ENCODE measurements at regions not wholly inside any gene's neighbourhood (a gene's known extent, or its start where the extent isn't known, plus 50 kb on each side); places are given as distances from the start of the nearest gene placed in this dataset.
"Not testable (repeated sequence)": the region's sequence is repeated elsewhere in the genome, so short reads cannot be mapped to it uniquely, and the experiment has no call there.

GRCh38 chr11:126149759-126150625, 61.5 kb downstream of the RPUSD4 start:
- DNase-seq (ENCODE audit: low spot score): no peak

GRCh38 chr11:126148317-126148716, 63.1 kb downstream of the RPUSD4 start:
- DNase-seq (ENCODE audit: low spot score): no peak

- no peak for DNase-seq (ENCODE audit: low spot score)
Observed at GRCh38 chr11:126147208-126148111, 64.0 kb downstream of the RPUSD4 start.

- no peak for DNase-seq (ENCODE audit: low spot score)
Observed at GRCh38 chr11:126146454-126147192, 64.8 kb downstream of the RPUSD4 start.

- DNase-seq (ENCODE audit: low spot score): no peak
Observed at GRCh38 chr11:126145954-126146353, 65.5 kb downstream of the RPUSD4 start.

GRCh38 chr11:126143491-126143890, 68.0 kb downstream of the RPUSD4 start:
- DNase-seq (ENCODE audit: low spot score): not testable (repeated sequence)

GRCh38 chr11:126140926-126141280, 70.5 kb downstream of the RPUSD4 start:
- no peak for DNase-seq (ENCODE audit: low spot score)

GRCh38 chr11:126140201-126140925, 71.1 kb downstream of the RPUSD4 start:
- DNase-seq (ENCODE audit: low spot score): no peak

- no peak for DNase-seq (ENCODE audit: low spot score)
Observed at GRCh38 chr11:126139111-126140091, 72.0 kb downstream of the RPUSD4 start.

- no peak for DNase-seq (ENCODE audit: low spot score)
Observed at GRCh38 chr11:126138636-126139035, 72.8 kb downstream of the RPUSD4 start.

- DNase-seq (ENCODE audit: low spot score): no peak
Observed at GRCh38 chr11:126137136-126137535, 74.3 kb downstream of the RPUSD4 start.

GRCh38 chr11:126136507-126136906, 73.8 kb upstream of the CDON start:
- no peak for DNase-seq (ENCODE audit: low spot score)

GRCh38 chr11:126135235-126136176, 72.8 kb upstream of the CDON start:
- DNase-seq (ENCODE audit: low spot score): no peak

GRCh38 chr11:126134461-126135155, 71.9 kb upstream of the CDON start:
- DNase-seq (ENCODE audit: low spot score): no peak

GRCh38 chr11:126133901-126134300, 71.2 kb upstream of the CDON start:
- DNase-seq (ENCODE audit: low spot score): no peak

- DNase-seq (ENCODE audit: low spot score): no peak
Observed at GRCh38 chr11:126132319-126132718, 69.7 kb upstream of the CDON start.

GRCh38 chr11:126130781-126131180, 68.1 kb upstream of the CDON start:
- not testable (repeated sequence) for DNase-seq (ENCODE audit: low spot score)
